Pons (tissue), 1 donor: ENCODE measurements at regions not wholly inside any gene's neighbourhood (a gene's known extent, or its start where the extent isn't known, plus 50 kb on each side); places are given as distances from the start of the nearest gene placed in this dataset.

Experiments used
- DNase-seq: peaks from one replicate; pipeline ENCODE4 v3.0.0-alpha.2; 2016; ENCODE audit warnings: low spot score

- no peak for DNase-seq
Measured at GRCh38 chr1:115203287-115203686, 114.0 kb upstream of the TSPAN2 start.

GRCh38 chr1:115201598-115201997 is 112.3 kb upstream of the TSPAN2 start:
- DNase-seq: no peak

GRCh38 chr1:115199416-115200132 is 110.3 kb upstream of the TSPAN2 start:
- DNase-seq: no peak

GRCh38 chr1:115198938-115199337 is 109.6 kb upstream of the TSPAN2 start:
- DNase-seq: peak; percentile 9

- DNase-seq: no peak
Measured at GRCh38 chr1:115196296-115196695, 107.0 kb upstream of the TSPAN2 start.

- no peak for DNase-seq
Measured at GRCh38 chr1:115194506-115194905, 105.2 kb upstream of the TSPAN2 start.

- DNase-seq: no peak
Measured at GRCh38 chr1:115193046-115193828, 103.9 kb upstream of the TSPAN2 start.

- DNase-seq: no peak
Measured at GRCh38 chr1:115192200-115192767, 103.0 kb upstream of the TSPAN2 start.

GRCh38 chr1:115191691-115192090 is 102.4 kb upstream of the TSPAN2 start:
- DNase-seq: no peak

- no peak for DNase-seq
Measured at GRCh38 chr1:115190540-115191170, 101.4 kb upstream of the TSPAN2 start.

GRCh38 chr1:115189814-115190539 is 100.7 kb upstream of the TSPAN2 start:
- no peak for DNase-seq

- no peak for DNase-seq
Measured at GRCh38 chr1:115188680-115189395, 99.5 kb upstream of the TSPAN2 start.

- peak; percentile 81 for DNase-seq
Measured at GRCh38 chr1:115186711-115187265, 97.5 kb upstream of the TSPAN2 start.

- no peak for DNase-seq
Measured at GRCh38 chr1:115185336-115185735, 96.0 kb upstream of the TSPAN2 start.

- no peak for DNase-seq
Measured at GRCh38 chr1:115184951-115185331, 95.6 kb upstream of the TSPAN2 start.

GRCh38 chr1:115184260-115184950 is 95.1 kb upstream of the TSPAN2 start:
- no peak for DNase-seq

GRCh38 chr1:115183721-115184259 is 94.5 kb upstream of the TSPAN2 start:
- no peak for DNase-seq

- DNase-seq: no peak
Measured at GRCh38 chr1:115183158-115183557, 93.9 kb upstream of the TSPAN2 start.

GRCh38 chr1:115182012-115182715 is 92.9 kb upstream of the TSPAN2 start:
- no peak for DNase-seq
